Esophagus squamous epithelium (tissue), 5 donors: ENCODE measurements at regions not wholly inside any gene's neighbourhood (a gene's known extent, or its start where the extent isn't known, plus 50 kb on each side); places are given as distances from the start of the nearest gene placed in this dataset.

ENCODE experiments used
- DNase-seq: peaks from one replicate; lab custom pipeline; 2025; lab: John Stamatoyannopoulos, UW
- H3K27ac ChIP-seq, 4 donors: fragments of 200-600 bp; sonication (generic); one replicate each; pipeline ENCODE4 v1.5.1; 2016 to 2019; ENCODE audit warnings: mild to moderate bottlenecking in 1 of 4
- H3K27me3 ChIP-seq, 4 donors: fragments of 200-600 bp; sonication (generic); 1 replicate in 3 of 4; 2 replicates in 1 of 4; pipeline versions ENCODE4 v1.5.1 to v1.6.0; 2017 to 2021; ENCODE audit warnings: antibody characterized with exemption in 1 of 4
- H3K36me3 ChIP-seq, 3 donors: fragments of 200-600 bp; sonication (generic); one replicate each; pipeline ENCODE4 v1.5.1; 2016 to 2019
- H3K4me1 ChIP-seq, 3 donors: fragments of 200-600 bp; sonication (generic); one replicate each; pipeline ENCODE4 v1.5.1; 2017 to 2019
- H3K4me3 ChIP-seq, 4 donors: fragments of 200-600 bp; sonication (generic); 1 replicate in 3 of 4; 2 replicates in 1 of 4; pipeline ENCODE4 v1.5.1; 2016 to 2019; ENCODE audit warnings: mild to moderate bottlenecking in 2 of 4, moderate library complexity in 1 of 4
- H3K9me3 ChIP-seq, 3 donors: fragments of 200-600 bp; sonication (generic); one replicate each; pipeline ENCODE4 v1.5.1; 2016 to 2019
- CTCF ChIP-seq, 6 experiments: fragments of 450-650 bp in 4 of 6; fragments of 200-600 bp in 2 of 6; sonication (generic) in 2 of 6; IDR thresholded peaks; one replicate each; pipeline ENCODE4 v1.5.1; 2016 to 2019; ENCODE audit warnings: antibody characterized with exemption in 6 of 6, mild to moderate bottlenecking in 4 of 6, moderate library complexity in 4 of 6
- POLR2A ChIP-seq, 4 donors: fragments of 450-650 bp; IDR thresholded peaks; one replicate each; pipeline ENCODE4 v1.6.1; 2017; ENCODE audit warnings: antibody characterized with exemption in 4 of 4, mild to moderate bottlenecking in 4 of 4, moderate library complexity in 3 of 4
- WGBS, 2 donors: methylation state at CpG; one replicate each; pipeline ENCODE4 v1.1.5; 2018; 5-methylcytosine and 5-hydroxymethylcytosine counted together
- intact Hi-C: fragments of 100-400 bp; cut with DNase I; formaldehyde crosslinking; loops from one replicate; pipeline ENCODE4 v1.15.0; 2022
- donor health status: DM: yes; HTN: yes; CAD: no.

- WGBS, 2 donors: 37 to 63% methylated on average over 7 of the region's 7 CpGs
- Histone ChIP-seq H3K36me3 (peaks cover 0 to 16% (median 0%) of the 10 kb centered on the region in 3 donors), H3K9me3 (no peaks in the 10 kb centered on the region), H3K4me3 (peak overlapping the region; percentile 16 to 60 (median 40)), H3K4me1 (peaks cover 23 to 99% (median 46%) of the 10 kb centered on the region in 3 donors), H3K27me3 (no peaks in the 10 kb centered on the region), H3K27ac (peak overlapping the region; percentile 88 to 95 (median 94))
- intact Hi-C loops: no loop called here
- TF ChIP-seq POLR2A (IDR thresholded peaks at IDR 0.05) (peak in 1 of 4 donors; percentile 41), CTCF (IDR thresholded peaks at IDR 0.05) (no peak)
- DNase-seq: no peak
These were observed 81.3 kb upstream of the NAA20 start for GRCh38 chr20:19935842-19936241.

GRCh38 chr20:19936466-19937200, 80.5 kb upstream of the NAA20 start:
- Histone ChIP-seq H3K9me3 (no peaks in the 10 kb centered on the region), H3K4me1 (peaks cover 23 to 99% (median 46%) of the 10 kb centered on the region in 3 donors), H3K27ac (peak overlapping the region; percentile 88 to 95 (median 94)), H3K4me3 (peak overlapping the region; percentile 5 to 60 (median 34)), H3K27me3 (no peaks in the 10 kb centered on the region), H3K36me3 (peaks cover 0 to 24% (median 0%) of the 10 kb centered on the region in 3 donors)
- DNase-seq: no peak
- TF ChIP-seq CTCF (IDR thresholded peaks at IDR 0.05) (no peak), POLR2A (IDR thresholded peaks at IDR 0.05) (no peak)
- 32 to 49% methylated on average over 8 of the region's 8 CpGs for WGBS, 2 donors
- intact Hi-C loops: no loop called here

- no peaks in the 10 kb centered on the region for H3K27me3 ChIP-seq
- intact Hi-C loops: no loop called here
- TF ChIP-seq CTCF (IDR thresholded peaks at IDR 0.05) (no peak), POLR2A (IDR thresholded peaks at IDR 0.05) (peak in 2 of 4 donors; percentile 23 to 48)
- no peak for DNase-seq
- peaks cover 23 to 99% (median 46%) of the 10 kb centered on the region in 3 donors for H3K4me1 ChIP-seq
- peak overlapping the region; percentile 88 to 95 (median 94) for H3K27ac ChIP-seq
- peaks cover 0 to 25% (median 0%) of the 10 kb centered on the region in 3 donors for H3K36me3 ChIP-seq
- H3K4me3 ChIP-seq: peak overlapping the region; percentile 5 to 60 (median 24)
- H3K9me3 ChIP-seq: no peaks in the 10 kb centered on the region
- 12 to 17% methylated on average over 10 to 11 of the region's 11 CpGs for WGBS, 2 donors
These were observed 79.9 kb upstream of the NAA20 start for GRCh38 chr20:19937218-19937617.

GRCh38 chr20:19937651-19938420, 79.3 kb upstream of the NAA20 start:
- H3K4me1 ChIP-seq: peaks cover 23 to 99% (median 45%) of the 10 kb centered on the region in 3 donors
- intact Hi-C loops: no loop called here

More at GRCh38 chr20:19937651-19938420, 79.3 kb upstream of the NAA20 start:
- Histone ChIP-seq H3K4me3 (peak overlapping the region in 2 of 4 donors; percentile 43 to 60), H3K27me3 (no peaks in the 10 kb centered on the region), H3K27ac (peak overlapping the region; percentile 88 to 95 (median 94)), H3K9me3 (no peaks in the 10 kb centered on the region), H3K36me3 (peaks cover 0 to 25% (median 0%) of the 10 kb centered on the region in 3 donors)
- no peak for DNase-seq
- WGBS, 2 donors: 48 to 62% methylated on average over 6 to 8 of the region's 8 CpGs
- no peak for TF ChIP-seq CTCF (IDR thresholded peaks at IDR 0.05)
- TF ChIP-seq POLR2A (IDR thresholded peaks at IDR 0.05): no peak
